Esophagus squamous epithelium (tissue), 4 donors: ENCODE measurements at regions not wholly inside any gene's neighbourhood (a gene's known extent, or its start where the extent isn't known, plus 50 kb on each side); places are given as distances from the start of the nearest gene placed in this dataset.

Source experiments
- CTCF ChIP-seq, 6 experiments: fragments of 450-650 bp in 4 of 6; fragments of 200-600 bp in 2 of 6; sonication (generic) in 2 of 6; IDR thresholded peaks; one replicate each; pipeline ENCODE4 v1.5.1; 2016 to 2019; ENCODE audit warnings: antibody characterized with exemption in 6 of 6, mild to moderate bottlenecking in 4 of 6, moderate library complexity in 4 of 6
- POLR2A ChIP-seq, 4 donors: fragments of 450-650 bp; IDR thresholded peaks; one replicate each; pipeline ENCODE4 v1.6.1; 2017; ENCODE audit warnings: antibody characterized with exemption in 4 of 4, mild to moderate bottlenecking in 4 of 4, moderate library complexity in 3 of 4

GRCh38 chrX:95056901-95057300 is 1382.9 kb downstream of the FAM133A start:
- TF ChIP-seq CTCF (IDR thresholded peaks at IDR 0.05) (no peak), POLR2A (IDR thresholded peaks at IDR 0.05) (no peak)
